GM21360 (cell line): ENCODE measurements at regions not wholly inside any gene's neighbourhood (a gene's known extent, or its start where the extent isn't known, plus 50 kb on each side); places are given as distances from the start of the nearest gene placed in this dataset.

Source experiments
- ATAC-seq: cut with Tn5 transposase; IDR thresholded peaks from one replicate; pipeline ENCODE4 v1.9.1; 2021; ENCODE audit warnings: mild to moderate bottlenecking, moderate library complexity; ENCODE audit not compliant: unreplicated experiment

- no peak for ATAC-seq
Measured at GRCh38 chr2:146143971-146144370, 1624.1 kb upstream of the ZEB2 start.

GRCh38 chr2:146138820-146139219, 1618.9 kb upstream of the ZEB2 start:
- no peak for ATAC-seq

- ATAC-seq: no peak
Measured at GRCh38 chr2:146135245-146135644, 1615.3 kb upstream of the ZEB2 start.

- ATAC-seq: no peak
Measured at GRCh38 chr2:146131785-146132184, 1611.9 kb upstream of the ZEB2 start.

- ATAC-seq: no peak
Measured at GRCh38 chr2:146131048-146131447, 1611.1 kb upstream of the ZEB2 start.

- no peak for ATAC-seq
Measured at GRCh38 chr2:146130290-146130689, 1610.4 kb upstream of the ZEB2 start.

- no peak for ATAC-seq
Measured at GRCh38 chr2:146129231-146129630, 1609.3 kb upstream of the ZEB2 start.

- ATAC-seq: no peak
Measured at GRCh38 chr2:146128216-146128615, 1608.3 kb upstream of the ZEB2 start.

- no peak for ATAC-seq
Measured at GRCh38 chr2:146125551-146125950, 1605.6 kb upstream of the ZEB2 start.

GRCh38 chr2:146124741-146125140, 1604.8 kb upstream of the ZEB2 start:
- ATAC-seq: no peak

GRCh38 chr2:146123714-146124113, 1603.8 kb upstream of the ZEB2 start:
- no peak for ATAC-seq

GRCh38 chr2:146123256-146123655, 1603.3 kb upstream of the ZEB2 start:
- ATAC-seq: no peak

GRCh38 chr2:146119586-146119985, 1599.7 kb upstream of the ZEB2 start:
- no peak for ATAC-seq

- no peak for ATAC-seq
Measured at GRCh38 chr2:146108993-146109392, 1589.1 kb upstream of the ZEB2 start.

GRCh38 chr2:146094185-146094584, 1574.3 kb upstream of the ZEB2 start:
- ATAC-seq: no peak

- ATAC-seq: no peak
Measured at GRCh38 chr2:146081459-146081858, 1561.5 kb upstream of the ZEB2 start.

- no peak for ATAC-seq
Measured at GRCh38 chr2:146080925-146081324, 1561.0 kb upstream of the ZEB2 start.

- no peak for ATAC-seq
Measured at GRCh38 chr2:146079216-146079615, 1559.3 kb upstream of the ZEB2 start.

- no peak for ATAC-seq
Measured at GRCh38 chr2:146077156-146077555, 1557.2 kb upstream of the ZEB2 start.

- ATAC-seq: no peak
Measured at GRCh38 chr2:146068051-146068450, 1548.1 kb upstream of the ZEB2 start.

- ATAC-seq: no peak
Measured at GRCh38 chr2:146048141-146048540, 1528.2 kb upstream of the ZEB2 start.

- ATAC-seq: no peak
Measured at GRCh38 chr2:146041274-146041910, 1521.5 kb upstream of the ZEB2 start.

- no peak for ATAC-seq
Measured at GRCh38 chr2:146040051-146040450, 1520.1 kb upstream of the ZEB2 start.
